ENCODE measurements at regions not wholly inside any gene's neighbourhood (a gene's known extent, or its start where the extent isn't known, plus 50 kb on each side); places are given as distances from the start of the nearest gene placed in this dataset.

GRCh38 chr6:165818200-165818599, 155.2 kb upstream of the PDE10A start:
- BruUV-seq (replicated peaks) = no TSS peak
- Histone ChIP-seq H3K27me3 (ENCODE audit: low read length) (peaks cover 39% of the 10 kb centered on the region), H3K36me3 (ENCODE audit: low read depth, low read length) (no peaks in the 10 kb centered on the region), H3K9me2 (replicated peaks; ENCODE audit: low read length) (no peaks in the 10 kb centered on the region), H3K27ac (ENCODE audit: low read length) (no peak overlapping the region), H3K79me2 (ENCODE audit: low read length) (no peaks in the 10 kb centered on the region), H3K9ac (ENCODE audit: low read length) (no peak overlapping the region), H3K9me3 (ENCODE audit: low read length) (no peaks in the 10 kb centered on the region), H3K4me1 (ENCODE audit: insufficient read depth, low read length) (no peaks in the 10 kb centered on the region), H3K4me2 (ENCODE audit: low read length) (no peak overlapping the region), H4K20me1 (ENCODE audit: low read length) (no peaks in the 10 kb centered on the region), H3F3A (ENCODE audit: low read length, unreplicated experiment) (no peaks in the 10 kb centered on the region), H2AFZ (ENCODE audit: low read length) (no peak overlapping the region), H3K4me3 (ENCODE audit: low read length) (no peak overlapping the region)
- intact Hi-C loops (cut with micrococcal nuclease) = no loop called here
- TF ChIP-seq EZH2 (IDR thresholded peaks at IDR 0.05; ENCODE audit: low read length, unreplicated experiment) (no peak), EZH2phosphoT487 (IDR thresholded peaks at IDR 0.05; ENCODE audit: borderline replicate concordance, low read length) (no peak)
- TF ChIP-seq, protein P1, sequence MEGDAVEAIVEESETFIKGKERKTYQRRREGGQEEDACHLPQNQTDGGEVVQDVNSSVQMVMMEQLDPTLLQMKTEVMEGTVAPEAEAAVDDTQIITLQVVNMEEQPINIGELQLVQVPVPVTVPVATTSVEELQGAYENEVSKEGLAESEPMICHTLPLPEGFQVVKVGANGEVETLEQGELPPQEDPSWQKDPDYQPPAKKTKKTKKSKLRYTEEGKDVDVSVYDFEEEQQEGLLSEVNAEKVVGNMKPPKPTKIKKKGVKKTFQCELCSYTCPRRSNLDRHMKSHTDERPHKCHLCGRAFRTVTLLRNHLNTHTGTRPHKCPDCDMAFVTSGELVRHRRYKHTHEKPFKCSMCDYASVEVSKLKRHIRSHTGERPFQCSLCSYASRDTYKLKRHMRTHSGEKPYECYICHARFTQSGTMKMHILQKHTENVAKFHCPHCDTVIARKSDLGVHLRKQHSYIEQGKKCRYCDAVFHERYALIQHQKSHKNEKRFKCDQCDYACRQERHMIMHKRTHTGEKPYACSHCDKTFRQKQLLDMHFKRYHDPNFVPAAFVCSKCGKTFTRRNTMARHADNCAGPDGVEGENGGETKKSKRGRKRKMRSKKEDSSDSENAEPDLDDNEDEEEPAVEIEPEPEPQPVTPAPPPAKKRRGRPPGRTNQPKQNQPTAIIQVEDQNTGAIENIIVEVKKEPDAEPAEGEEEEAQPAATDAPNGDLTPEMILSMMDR (conservative IDR thresholded peaks at IDR 0.05; ENCODE audit: low read depth, low read length) = no peak
- ChIA-PET CTCF (no interaction called here), POLR2A (ENCODE audit: unreplicated experiment) (no interaction called here)
- DNase-seq (no peak), ATAC-seq (no peak)

DNA sequence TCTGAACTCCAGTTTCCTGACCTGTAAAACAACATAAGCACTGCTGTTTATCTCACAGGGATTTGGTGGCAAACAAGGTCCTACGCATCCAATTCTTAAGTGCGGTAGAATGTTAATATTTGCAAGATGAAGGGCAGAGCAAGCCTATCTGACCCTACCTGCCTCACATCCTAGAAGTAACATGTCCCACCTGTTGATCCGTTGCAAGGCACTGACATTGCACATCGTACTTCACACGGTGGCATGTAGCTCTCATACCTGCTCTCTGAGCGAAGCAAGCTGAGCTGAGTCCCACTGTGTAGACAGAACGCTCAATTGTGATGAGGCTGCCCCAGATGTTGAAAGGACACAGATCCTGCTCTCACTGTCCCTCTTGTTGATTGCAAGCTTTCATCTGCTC, 154.7 kb upstream of the PDE10A start:
- Histone ChIP-seq H3K4me2 (ENCODE audit: low read length) (no peak overlapping the region), H3K9me3 (ENCODE audit: low read length) (no peaks in the 10 kb centered on the region), H4K20me1 (ENCODE audit: low read length) (no peaks in the 10 kb centered on the region), H3K9me2 (replicated peaks; ENCODE audit: low read length) (no peaks in the 10 kb centered on the region), H2AFZ (ENCODE audit: low read length) (no peak overlapping the region), H3K4me1 (ENCODE audit: insufficient read depth, low read length) (no peaks in the 10 kb centered on the region), H3K79me2 (ENCODE audit: low read length) (no peaks in the 10 kb centered on the region), H3K9ac (ENCODE audit: low read length) (no peak overlapping the region), H3F3A (ENCODE audit: low read length, unreplicated experiment) (no peaks in the 10 kb centered on the region), H3K27ac (ENCODE audit: low read length) (no peak overlapping the region), H3K36me3 (ENCODE audit: low read depth, low read length) (no peaks in the 10 kb centered on the region), H3K27me3 (ENCODE audit: low read length) (peaks cover 42% of the 10 kb centered on the region), H3K4me3 (ENCODE audit: low read length) (no peak overlapping the region)
- TF ChIP-seq, protein P1 (conservative IDR thresholded peaks at IDR 0.05; ENCODE audit: low read depth, low read length) = no peak
- TF ChIP-seq EZH2 (IDR thresholded peaks at IDR 0.05; ENCODE audit: low read length, unreplicated experiment) (no peak), EZH2phosphoT487 (IDR thresholded peaks at IDR 0.05; ENCODE audit: borderline replicate concordance, low read length) (no peak)
- BruUV-seq (replicated peaks) = no TSS peak
- CTCF ChIA-PET = no interaction called here
- ATAC-seq (no peak), DNase-seq (no peak)
- POLR2A ChIA-PET (ENCODE audit: unreplicated experiment) = no interaction called here
- intact Hi-C loops (cut with micrococcal nuclease) = no loop called here

- no peak overlapping the region for H3K27ac ChIP-seq (ENCODE audit: low read length)
- H3K27me3 ChIP-seq (ENCODE audit: low read length) = peaks cover 42% of the 10 kb centered on the region
- no peaks in the 10 kb centered on the region for H3K79me2 ChIP-seq (ENCODE audit: low read length)
- no peaks in the 10 kb centered on the region for H3K9me3 ChIP-seq (ENCODE audit: low read length)
- DNase-seq = no peak
- no peak overlapping the region for H3K4me2 ChIP-seq (ENCODE audit: low read length)
- ChIA-PET POLR2A (ENCODE audit: unreplicated experiment) (no interaction called here), CTCF (no interaction called here)
- ATAC-seq = no peak
- H3F3A ChIP-seq (ENCODE audit: low read length, unreplicated experiment) = no peaks in the 10 kb centered on the region
- intact Hi-C loops (cut with micrococcal nuclease) = no loop called here
- no peak overlapping the region for H3K4me3 ChIP-seq (ENCODE audit: low read length)
- H3K9me2 ChIP-seq (replicated peaks; ENCODE audit: low read length) = no peaks in the 10 kb centered on the region
- no TSS peak for BruUV-seq (replicated peaks)
- no peak overlapping the region for H3K9ac ChIP-seq (ENCODE audit: low read length)
- no peaks in the 10 kb centered on the region for H3K36me3 ChIP-seq (ENCODE audit: low read depth, low read length)
- H2AFZ ChIP-seq (ENCODE audit: low read length) = no peak overlapping the region
- TF ChIP-seq, protein P1 (conservative IDR thresholded peaks at IDR 0.05; ENCODE audit: low read depth, low read length) = no peak
- TF ChIP-seq EZH2phosphoT487 (IDR thresholded peaks at IDR 0.05; ENCODE audit: borderline replicate concordance, low read length) (no peak), EZH2 (IDR thresholded peaks at IDR 0.05; ENCODE audit: low read length, unreplicated experiment) (no peak)
- no peaks in the 10 kb centered on the region for H3K4me1 ChIP-seq (ENCODE audit: insufficient read depth, low read length)
- H4K20me1 ChIP-seq (ENCODE audit: low read length) = no peaks in the 10 kb centered on the region
Observed at GRCh38 chr6:165817148-165817547, 154.1 kb upstream of the PDE10A start.
